ENCODE measurements at regions not wholly inside any gene's neighbourhood (a gene's known extent, or its start where the extent isn't known, plus 50 kb on each side); places are given as distances from the start of the nearest gene placed in this dataset.

- Histone ChIP-seq H3K9ac (ENCODE audit: low read depth in 1 of 2, low read length in 2 of 2) (no peak overlapping the region), H3K36me3 (ENCODE audit: control insufficient read depth in 4 of 4, insufficient read depth in 3 of 4, low read depth in 1 of 4, low read length in 3 of 4) (no peaks in the 10 kb centered on the region), H3K27me3 (ENCODE audit: control insufficient read depth in 4 of 4, insufficient read depth in 4 of 4, low read length in 3 of 4) (no peaks in the 10 kb centered on the region), H3K27ac (ENCODE audit: low read depth in 1 of 2, low read length in 2 of 2) (no peak overlapping the region), H3K9me3 (ENCODE audit: control insufficient read depth in 4 of 4, low read length in 3 of 4) (no peaks in the 10 kb centered on the region), H3K4me3 (ENCODE audit: low read depth in 1 of 3, low read length in 3 of 3) (no peak overlapping the region), H3K4me1 (ENCODE audit: control insufficient read depth in 4 of 4, insufficient read depth in 4 of 4, low read length in 3 of 4) (no peaks in the 10 kb centered on the region)
- no peak for DNase-seq (ENCODE audit: low spot score)
- no peak for TF ChIP-seq HNF4A (conservative IDR thresholded peaks at IDR 0.05)
- no peak for TF ChIP-seq ZBTB33 (IDR thresholded peaks at IDR 0.05)
- no peak for TF ChIP-seq NR2F2 (IDR thresholded peaks at IDR 0.05)
- no peak for TF ChIP-seq HNF4G (IDR thresholded peaks at IDR 0.05)
- TF ChIP-seq, protein P1, sequence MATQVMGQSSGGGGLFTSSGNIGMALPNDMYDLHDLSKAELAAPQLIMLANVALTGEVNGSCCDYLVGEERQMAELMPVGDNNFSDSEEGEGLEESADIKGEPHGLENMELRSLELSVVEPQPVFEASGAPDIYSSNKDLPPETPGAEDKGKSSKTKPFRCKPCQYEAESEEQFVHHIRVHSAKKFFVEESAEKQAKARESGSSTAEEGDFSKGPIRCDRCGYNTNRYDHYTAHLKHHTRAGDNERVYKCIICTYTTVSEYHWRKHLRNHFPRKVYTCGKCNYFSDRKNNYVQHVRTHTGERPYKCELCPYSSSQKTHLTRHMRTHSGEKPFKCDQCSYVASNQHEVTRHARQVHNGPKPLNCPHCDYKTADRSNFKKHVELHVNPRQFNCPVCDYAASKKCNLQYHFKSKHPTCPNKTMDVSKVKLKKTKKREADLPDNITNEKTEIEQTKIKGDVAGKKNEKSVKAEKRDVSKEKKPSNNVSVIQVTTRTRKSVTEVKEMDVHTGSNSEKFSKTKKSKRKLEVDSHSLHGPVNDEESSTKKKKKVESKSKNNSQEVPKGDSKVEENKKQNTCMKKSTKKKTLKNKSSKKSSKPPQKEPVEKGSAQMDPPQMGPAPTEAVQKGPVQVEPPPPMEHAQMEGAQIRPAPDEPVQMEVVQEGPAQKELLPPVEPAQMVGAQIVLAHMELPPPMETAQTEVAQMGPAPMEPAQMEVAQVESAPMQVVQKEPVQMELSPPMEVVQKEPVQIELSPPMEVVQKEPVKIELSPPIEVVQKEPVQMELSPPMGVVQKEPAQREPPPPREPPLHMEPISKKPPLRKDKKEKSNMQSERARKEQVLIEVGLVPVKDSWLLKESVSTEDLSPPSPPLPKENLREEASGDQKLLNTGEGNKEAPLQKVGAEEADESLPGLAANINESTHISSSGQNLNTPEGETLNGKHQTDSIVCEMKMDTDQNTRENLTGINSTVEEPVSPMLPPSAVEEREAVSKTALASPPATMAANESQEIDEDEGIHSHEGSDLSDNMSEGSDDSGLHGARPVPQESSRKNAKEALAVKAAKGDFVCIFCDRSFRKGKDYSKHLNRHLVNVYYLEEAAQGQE (IDR thresholded peaks at IDR 0.05): no peak
- no peak for TF ChIP-seq EGR1 (IDR thresholded peaks at IDR 0.05; ENCODE audit: low read depth in 2 of 2)
- no peak for TF ChIP-seq GABPA (IDR thresholded peaks at IDR 0.05 in 1 of 2, conservative IDR thresholded peaks at IDR 0.05 in 1 of 2)
- TF ChIP-seq JUND (IDR thresholded peaks at IDR 0.05): no peak
- TF ChIP-seq TAF1 (conservative IDR thresholded peaks at IDR 0.05): no peak
- TF ChIP-seq RAD21 (IDR thresholded peaks at IDR 0.05): no peak
- no peak for TF ChIP-seq YY1 (IDR thresholded peaks at IDR 0.05)
- TF ChIP-seq RXRA (IDR thresholded peaks at IDR 0.05): no peak
- TF ChIP-seq, protein P2, sequence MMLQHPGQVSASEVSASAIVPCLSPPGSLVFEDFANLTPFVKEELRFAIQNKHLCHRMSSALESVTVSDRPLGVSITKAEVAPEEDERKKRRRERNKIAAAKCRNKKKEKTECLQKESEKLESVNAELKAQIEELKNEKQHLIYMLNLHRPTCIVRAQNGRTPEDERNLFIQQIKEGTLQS (IDR thresholded peaks at IDR 0.05): no peak
- TF ChIP-seq SP1 (IDR thresholded peaks at IDR 0.05): no peak
- no peak for TF ChIP-seq FOXA1 (IDR thresholded peaks at IDR 0.05)
- WGBS: 52% methylated on average over 2 of the region's 2 CpGs
Observed at GRCh38 chr1:177423090-177423489, 252.3 kb downstream of the BRINP2 start.

DNA sequence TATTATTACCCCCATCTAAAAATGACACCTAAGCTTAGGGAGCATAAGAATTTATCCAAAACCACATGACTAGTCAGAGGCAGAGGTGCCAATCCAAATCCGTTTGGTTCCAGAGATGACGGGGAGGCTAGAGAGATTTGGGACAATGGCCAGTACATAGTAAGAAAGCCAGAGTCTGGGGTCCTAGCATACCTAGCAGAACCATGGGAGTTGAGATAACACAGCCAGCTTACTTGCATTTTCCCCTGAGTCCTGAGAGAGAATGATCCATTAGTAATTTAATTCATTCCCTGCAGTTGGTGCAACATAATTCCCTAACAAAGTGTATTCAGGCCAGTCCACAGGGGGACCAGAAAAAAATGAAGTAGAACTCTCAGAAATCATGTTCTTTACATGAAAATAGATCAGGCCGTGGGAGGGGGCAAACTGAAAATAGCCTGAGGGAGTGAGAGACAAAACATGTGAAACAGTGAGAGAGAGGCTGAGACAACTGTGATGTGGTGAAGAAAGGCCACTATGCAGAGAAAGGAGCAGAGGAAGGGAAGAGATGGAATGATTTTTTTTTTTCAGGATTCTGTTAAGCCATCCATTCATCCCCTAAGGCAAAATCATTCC, 243.3 kb downstream of the BRINP2 start:
- no peaks in the 10 kb centered on the region for H3K27me3 ChIP-seq (ENCODE audit: control insufficient read depth in 4 of 4, insufficient read depth in 4 of 4, low read length in 3 of 4)
- H3K9me3 ChIP-seq (ENCODE audit: control insufficient read depth in 4 of 4, low read length in 3 of 4): peaks cover 0 to 8% (median 4%) of the 10 kb centered on the region in 4 donors
- no peak overlapping the region for H3K27ac ChIP-seq (ENCODE audit: low read depth in 1 of 2, low read length in 2 of 2)
- no peak for TF ChIP-seq RXRA (IDR thresholded peaks at IDR 0.05)
- no peak for DNase-seq (ENCODE audit: low spot score)
- H3K4me3 ChIP-seq (ENCODE audit: low read depth in 1 of 3, low read length in 3 of 3): no peak overlapping the region
- H3K36me3 ChIP-seq (ENCODE audit: control insufficient read depth in 4 of 4, insufficient read depth in 3 of 4, low read depth in 1 of 4, low read length in 3 of 4): no peaks in the 10 kb centered on the region
- 56% methylated on average over 3 of the region's 3 CpGs for WGBS
- no peak overlapping the region for H3K9ac ChIP-seq (ENCODE audit: low read depth in 1 of 2, low read length in 2 of 2)
- no peaks in the 10 kb centered on the region for H3K4me1 ChIP-seq (ENCODE audit: control insufficient read depth in 4 of 4, insufficient read depth in 4 of 4, low read length in 3 of 4)
